MM.1S (cell line): ENCODE measurements at regions not wholly inside any gene's neighbourhood (a gene's known extent, or its start where the extent isn't known, plus 50 kb on each side); places are given as distances from the start of the nearest gene placed in this dataset.

Experiments used
- DNase-seq: peaks from one replicate; pipeline ENCODE4 v3.0.0-alpha.2; 2015
- H2AFZ ChIP-seq: fragments of 300-600 bp; sonication (generic); 2 replicates; pipeline ENCODE4 v1.6.0; 2016; ENCODE audit warnings: antibody characterized with exemption, low read length
- H3F3A ChIP-seq: fragments of 300-600 bp; sonication (generic); 2 replicates; pipeline ENCODE4 v1.6.1; 2016; ENCODE audit warnings: mild to moderate bottlenecking, antibody characterized with exemption, low read length, moderate library complexity, mixed read lengths; ENCODE audit not compliant: insufficient read depth
- H3K27ac ChIP-seq: fragments of 300-600 bp; sonication (generic); 2 replicates; pipeline ENCODE4 v1.5.1; 2016; ENCODE audit warnings: mild to moderate bottlenecking, low read length
- H3K27me3 ChIP-seq: fragments of 300-600 bp; sonication (generic); replicated peaks from 2 replicates; pipeline ENCODE4 v1.6.0; 2016; ENCODE audit warnings: low read length; ENCODE audit not compliant: insufficient read depth
- H3K36me3 ChIP-seq: fragments of 300-600 bp; sonication (generic); replicated peaks from 2 replicates; pipeline ENCODE4 v1.6.1; 2016; ENCODE audit warnings: mild to moderate bottlenecking, low read length, mixed read lengths; ENCODE audit not compliant: insufficient read depth
- H3K4me1 ChIP-seq: fragments of 300-600 bp; sonication (generic); 2 replicates; pipeline ENCODE4 v1.6.1; 2016; ENCODE audit warnings: low read length, mixed read lengths
- H3K4me2 ChIP-seq: fragments of 300-600 bp; sonication (generic); 2 replicates; pipeline ENCODE4 v1.6.0; 2016; ENCODE audit warnings: low read depth, low read length
- H3K4me3 ChIP-seq: fragments of 300-600 bp; sonication (generic); 2 replicates; pipeline ENCODE4 v1.5.1; 2016; ENCODE audit warnings: low read length, mixed read lengths
- H3K79me2 ChIP-seq: fragments of 300-600 bp; sonication (generic); 2 replicates; pipeline ENCODE4 v1.6.1; 2016; ENCODE audit warnings: mixed run types, low read length, mixed read lengths
- H3K9ac ChIP-seq: fragments of 300-600 bp; sonication (generic); 2 replicates; pipeline ENCODE4 v1.6.1; 2016; ENCODE audit warnings: low read length, mixed read lengths
- H3K9me2 ChIP-seq: fragments of 300-600 bp; sonication (generic); replicated peaks from 2 replicates; pipeline ENCODE4 v1.6.1; 2016; ENCODE audit warnings: mild to moderate bottlenecking, low read length, mixed read lengths; ENCODE audit not compliant: insufficient read depth
- H3K9me3 ChIP-seq: fragments of 300-600 bp; sonication (generic); replicated peaks from 2 replicates; pipeline ENCODE4 v1.6.1; 2016; ENCODE audit warnings: mild to moderate bottlenecking, low read length, mixed read lengths; ENCODE audit not compliant: insufficient read depth
- H4K20me1 ChIP-seq: fragments of 300-600 bp; sonication (generic); 2 replicates; pipeline ENCODE4 v1.6.1; 2016; ENCODE audit warnings: mild to moderate bottlenecking, low read length, moderate library complexity, mixed read lengths; ENCODE audit not compliant: insufficient read depth
- EZH2 ChIP-seq: fragments of 300-600 bp; sonication (generic); optimal IDR thresholded peaks from 2 replicates; pipeline ENCODE3; 2017; ENCODE audit warnings: low read depth, mild to moderate bottlenecking, antibody characterized with exemption, low read length, mixed read lengths
- EZH2phosphoT487 ChIP-seq: fragments of 300-600 bp; sonication (generic); IDR thresholded peaks from 2 replicates; pipeline ENCODE4 v1.6.1; 2018; ENCODE audit warnings: antibody characterized with exemption, low read length
- TF ChIP-seq, protein P1 (sequence below): fragments of 300-600 bp; sonication (generic); IDR thresholded peaks from 2 replicates; pipeline ENCODE4 v1.5.1; 2016; ENCODE audit warnings: antibody characterized with exemption, low read length, mixed read lengths

DNA sequence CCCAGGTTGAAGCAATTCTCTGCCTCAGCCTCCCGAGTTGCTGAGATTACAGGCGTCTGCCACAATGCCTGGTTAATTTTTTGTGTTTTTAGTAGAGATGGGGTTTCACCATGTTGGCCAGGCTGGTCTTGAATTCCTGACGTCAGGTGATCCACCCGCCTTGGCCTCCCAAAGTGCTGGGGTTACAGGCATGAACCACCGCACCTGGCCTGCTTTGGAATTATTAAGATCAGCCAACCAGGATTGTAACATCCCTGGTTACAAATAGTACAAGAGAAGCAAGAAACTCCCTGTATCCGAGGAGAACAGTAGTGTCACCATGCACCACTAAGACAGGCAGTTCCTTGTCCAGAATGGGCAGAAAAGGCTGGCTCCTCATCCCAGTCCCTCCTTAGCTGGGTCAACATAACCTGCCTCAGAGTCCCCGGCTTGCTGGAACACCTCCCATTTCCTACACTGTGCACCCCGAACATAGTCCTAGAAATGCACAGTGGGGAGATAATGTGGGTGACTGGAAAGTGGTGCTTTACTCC lies 77.2 kb upstream of the INCENP start:
- Histone ChIP-seq H3K9me3 (no peaks in the 10 kb centered on the region), H3K79me2 (no peaks in the 10 kb centered on the region), H3K36me3 (no peaks in the 10 kb centered on the region), H2AFZ (no peak overlapping the region), H3K9ac (no peak overlapping the region), H3K27me3 (no peaks in the 10 kb centered on the region; the same call in 1 of the 2 replicates), H3K27ac (no peak overlapping the region), H3K4me3 (no peak overlapping the region), H4K20me1 (no peaks in the 10 kb centered on the region), H3K4me2 (no peak overlapping the region), H3K4me1 (no peaks in the 10 kb centered on the region), H3K9me2 (no peaks in the 10 kb centered on the region), H3F3A (no peaks in the 10 kb centered on the region)
- no peak for DNase-seq
- TF ChIP-seq EZH2 (no peak), EZH2phosphoT487 (no peak)
- TF ChIP-seq, protein P1, sequence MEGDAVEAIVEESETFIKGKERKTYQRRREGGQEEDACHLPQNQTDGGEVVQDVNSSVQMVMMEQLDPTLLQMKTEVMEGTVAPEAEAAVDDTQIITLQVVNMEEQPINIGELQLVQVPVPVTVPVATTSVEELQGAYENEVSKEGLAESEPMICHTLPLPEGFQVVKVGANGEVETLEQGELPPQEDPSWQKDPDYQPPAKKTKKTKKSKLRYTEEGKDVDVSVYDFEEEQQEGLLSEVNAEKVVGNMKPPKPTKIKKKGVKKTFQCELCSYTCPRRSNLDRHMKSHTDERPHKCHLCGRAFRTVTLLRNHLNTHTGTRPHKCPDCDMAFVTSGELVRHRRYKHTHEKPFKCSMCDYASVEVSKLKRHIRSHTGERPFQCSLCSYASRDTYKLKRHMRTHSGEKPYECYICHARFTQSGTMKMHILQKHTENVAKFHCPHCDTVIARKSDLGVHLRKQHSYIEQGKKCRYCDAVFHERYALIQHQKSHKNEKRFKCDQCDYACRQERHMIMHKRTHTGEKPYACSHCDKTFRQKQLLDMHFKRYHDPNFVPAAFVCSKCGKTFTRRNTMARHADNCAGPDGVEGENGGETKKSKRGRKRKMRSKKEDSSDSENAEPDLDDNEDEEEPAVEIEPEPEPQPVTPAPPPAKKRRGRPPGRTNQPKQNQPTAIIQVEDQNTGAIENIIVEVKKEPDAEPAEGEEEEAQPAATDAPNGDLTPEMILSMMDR: no peak

DNA sequence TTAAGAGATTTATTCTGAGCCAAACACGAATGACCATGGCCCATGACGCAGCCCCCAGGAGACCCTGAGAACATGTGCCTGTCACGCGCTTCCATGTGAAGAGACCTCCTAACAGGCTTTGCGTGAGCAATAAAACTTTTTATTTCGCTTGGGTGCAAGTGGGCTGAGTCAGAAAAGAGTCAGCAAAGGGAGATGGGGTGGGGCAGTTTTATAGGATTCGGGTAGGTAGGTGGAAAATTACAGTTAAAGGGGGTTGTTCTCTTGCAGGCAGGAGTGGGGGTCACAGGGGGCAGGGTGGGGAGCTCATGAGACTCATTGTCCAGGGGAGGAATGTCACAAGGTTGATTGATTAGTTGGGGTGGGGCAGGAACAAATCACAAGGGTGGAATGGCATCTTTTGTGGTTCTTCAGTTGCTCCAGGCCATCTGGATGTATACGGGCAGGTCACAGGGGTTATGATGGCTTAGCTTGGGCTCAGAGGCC lies 77.2 kb upstream of the FTH1 start:
- TF ChIP-seq, protein P1: no peak
- TF ChIP-seq EZH2phosphoT487 (no peak), EZH2 (no peak)
- Histone ChIP-seq H3K9me3 (no peaks in the 10 kb centered on the region), H3K27ac (no peak overlapping the region), H3K4me1 (no peaks in the 10 kb centered on the region), H3K4me2 (no peak overlapping the region), H3K27me3 (no peaks in the 10 kb centered on the region; the same call in 1 of the 2 replicates), H3K9ac (no peak overlapping the region), H2AFZ (no peak overlapping the region), H3K9me2 (no peaks in the 10 kb centered on the region), H3K79me2 (no peaks in the 10 kb centered on the region), H4K20me1 (no peaks in the 10 kb centered on the region), H3K36me3 (no peaks in the 10 kb centered on the region), H3F3A (no peaks in the 10 kb centered on the region), H3K4me3 (no peak overlapping the region)
- no peak for DNase-seq

DNA sequence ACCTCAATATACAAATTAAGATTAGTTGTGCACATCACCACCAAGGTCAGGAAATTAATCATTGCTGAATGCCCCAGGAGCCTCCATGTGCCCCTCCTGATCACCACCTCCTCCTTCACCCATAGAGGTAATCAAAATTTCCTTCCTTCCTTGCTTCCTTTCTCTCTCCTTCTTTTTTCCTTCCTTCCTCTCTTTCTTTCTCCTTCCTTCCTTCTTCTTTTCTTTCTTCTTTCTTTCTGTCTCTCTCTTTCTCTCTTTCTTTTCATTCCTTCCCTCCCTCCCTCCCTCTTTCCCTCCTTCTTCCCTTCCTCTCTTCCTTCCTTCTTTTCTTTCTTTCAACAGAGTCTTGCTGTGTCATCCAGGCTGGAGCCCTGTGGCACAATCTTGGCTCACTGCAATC lies 67.9 kb upstream of the FTH1 start:
- Histone ChIP-seq H3K9me3 (no peaks in the 10 kb centered on the region), H4K20me1 (no peaks in the 10 kb centered on the region)

More for the DNA sequence above, 67.9 kb upstream of the FTH1 start:
- Histone ChIP-seq H3K36me3 (no peaks in the 10 kb centered on the region), H3K9me2 (no peaks in the 10 kb centered on the region), H3K9ac (no peak overlapping the region), H3K4me2 (no peak overlapping the region), H3K27ac (no peak overlapping the region), H2AFZ (no peak overlapping the region), H3K4me1 (no peaks in the 10 kb centered on the region), H3F3A (no peaks in the 10 kb centered on the region), H3K4me3 (no peak overlapping the region), H3K79me2 (no peaks in the 10 kb centered on the region), H3K27me3 (peaks cover 25% of the 10 kb centered on the region)
- no peak for DNase-seq
- TF ChIP-seq, protein P1: no peak
- TF ChIP-seq EZH2: no peak
- TF ChIP-seq EZH2phosphoT487: no peak
